Calu3 (cell line): ENCODE measurements at regions not wholly inside any gene's neighbourhood (a gene's known extent, or its start where the extent isn't known, plus 50 kb on each side); places are given as distances from the start of the nearest gene placed in this dataset.

ENCODE experiments used
- BruUV-seq: library from RNA; stranded (reverse); fragments of 400-500 nt; replicated peaks from 2 replicates; lab custom pipeline; 2021; lab: Mats Ljungman, UMichigan
- CTCF ChIA-PET: fragments of 300-600 bp; sonication (Branson Sonifier 250); formaldehyde crosslinking; loops from one replicate; lab custom pipeline; 2022; ENCODE audit warnings: antibody characterized with exemption; lab: Charles Lee
- DNase-seq: peaks from one replicate; pipeline ENCODE4 v3.0.0; 2022
- H3K27ac Mint-ChIP-seq: one replicate; pipeline ENCODE4 v1.8.0; 2022; ENCODE audit warnings: mixed read lengths; ENCODE audit not compliant: unreplicated experiment
- H3K27me3 Mint-ChIP-seq: one replicate; pipeline ENCODE4 v1.8.0; 2022; ENCODE audit warnings: mixed read lengths; ENCODE audit not compliant: unreplicated experiment
- H3K36me3 Mint-ChIP-seq: one replicate; pipeline ENCODE4 v1.8.0; 2022; ENCODE audit warnings: mild to moderate bottlenecking, moderate library complexity, mixed read lengths; ENCODE audit not compliant: insufficient read depth, unreplicated experiment
- H3K4me1 Mint-ChIP-seq: one replicate; pipeline ENCODE4 v1.8.0; 2022; ENCODE audit warnings: mild to moderate bottlenecking, low read depth, mixed read lengths; ENCODE audit not compliant: unreplicated experiment
- H3K4me3 Mint-ChIP-seq: one replicate; pipeline ENCODE4 v1.8.0; 2022; ENCODE audit warnings: mild to moderate bottlenecking, low read depth, moderate library complexity, mixed read lengths; ENCODE audit not compliant: unreplicated experiment
- H3K9me3 Mint-ChIP-seq: one replicate; pipeline ENCODE4 v1.8.0; 2022; ENCODE audit warnings: low read depth, mixed read lengths; ENCODE audit not compliant: unreplicated experiment
- intact Hi-C: fragments of 100-400 bp; cut with micrococcal nuclease; formaldehyde crosslinking; loops from one replicate; pipeline ENCODE4 v1.10.0; 2022; ENCODE audit not compliant: unreplicated experiment
- TF ChIP-seq, protein P1 (sequence below): fragments of 200-600 bp; IDR thresholded peaks from one replicate; pipeline ENCODE4 v1.8.0; 2022; ENCODE audit warnings: antibody characterized with exemption; ENCODE audit not compliant: unreplicated experiment

- H3K27me3 Mint-ChIP-seq, result no peaks in the 10 kb centered on the region
- CTCF ChIA-PET, result no interaction called here
- TF ChIP-seq, protein P1, sequence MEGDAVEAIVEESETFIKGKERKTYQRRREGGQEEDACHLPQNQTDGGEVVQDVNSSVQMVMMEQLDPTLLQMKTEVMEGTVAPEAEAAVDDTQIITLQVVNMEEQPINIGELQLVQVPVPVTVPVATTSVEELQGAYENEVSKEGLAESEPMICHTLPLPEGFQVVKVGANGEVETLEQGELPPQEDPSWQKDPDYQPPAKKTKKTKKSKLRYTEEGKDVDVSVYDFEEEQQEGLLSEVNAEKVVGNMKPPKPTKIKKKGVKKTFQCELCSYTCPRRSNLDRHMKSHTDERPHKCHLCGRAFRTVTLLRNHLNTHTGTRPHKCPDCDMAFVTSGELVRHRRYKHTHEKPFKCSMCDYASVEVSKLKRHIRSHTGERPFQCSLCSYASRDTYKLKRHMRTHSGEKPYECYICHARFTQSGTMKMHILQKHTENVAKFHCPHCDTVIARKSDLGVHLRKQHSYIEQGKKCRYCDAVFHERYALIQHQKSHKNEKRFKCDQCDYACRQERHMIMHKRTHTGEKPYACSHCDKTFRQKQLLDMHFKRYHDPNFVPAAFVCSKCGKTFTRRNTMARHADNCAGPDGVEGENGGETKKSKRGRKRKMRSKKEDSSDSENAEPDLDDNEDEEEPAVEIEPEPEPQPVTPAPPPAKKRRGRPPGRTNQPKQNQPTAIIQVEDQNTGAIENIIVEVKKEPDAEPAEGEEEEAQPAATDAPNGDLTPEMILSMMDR, result no peak
- intact Hi-C loops, result no loop called here
- no peak for DNase-seq
- no peaks in the 10 kb centered on the region for H3K36me3 Mint-ChIP-seq
- no peaks in the 10 kb centered on the region for H3K4me1 Mint-ChIP-seq
- H3K4me3 Mint-ChIP-seq, result no peak overlapping the region
- H3K27ac Mint-ChIP-seq, result no peak overlapping the region
- H3K9me3 Mint-ChIP-seq, result no peaks in the 10 kb centered on the region
- BruUV-seq, result no TSS peak
Measured at GRCh38 chr3:106092792-106093191, 224.0 kb upstream of the CBLB start.

- no peak overlapping the region for H3K27ac Mint-ChIP-seq
- TF ChIP-seq, protein P1, result no peak
- H3K4me3 Mint-ChIP-seq, result no peak overlapping the region
- no peaks in the 10 kb centered on the region for H3K36me3 Mint-ChIP-seq
- DNase-seq, result no peak
- CTCF ChIA-PET, result no interaction called here
- no peaks in the 10 kb centered on the region for H3K27me3 Mint-ChIP-seq
- no TSS peak for BruUV-seq
- intact Hi-C loops, result no loop called here
- H3K4me1 Mint-ChIP-seq, result no peaks in the 10 kb centered on the region
- no peaks in the 10 kb centered on the region for H3K9me3 Mint-ChIP-seq
Measured at GRCh38 chr3:106093616-106094015, 224.8 kb upstream of the CBLB start.

- H3K9me3 Mint-ChIP-seq, result peaks cover 7% of the 10 kb centered on the region
- BruUV-seq, result no TSS peak
- no peaks in the 10 kb centered on the region for H3K4me1 Mint-ChIP-seq
- no peak overlapping the region for H3K4me3 Mint-ChIP-seq
- TF ChIP-seq, protein P1, result no peak
- DNase-seq, result no peak
- intact Hi-C loops, result no loop called here
- no peak overlapping the region for H3K27ac Mint-ChIP-seq
- H3K27me3 Mint-ChIP-seq, result no peaks in the 10 kb centered on the region
- H3K36me3 Mint-ChIP-seq, result no peaks in the 10 kb centered on the region
- CTCF ChIA-PET, result no interaction called here
Measured at GRCh38 chr3:106097817-106098435, 229.1 kb upstream of the CBLB start.

DNA sequence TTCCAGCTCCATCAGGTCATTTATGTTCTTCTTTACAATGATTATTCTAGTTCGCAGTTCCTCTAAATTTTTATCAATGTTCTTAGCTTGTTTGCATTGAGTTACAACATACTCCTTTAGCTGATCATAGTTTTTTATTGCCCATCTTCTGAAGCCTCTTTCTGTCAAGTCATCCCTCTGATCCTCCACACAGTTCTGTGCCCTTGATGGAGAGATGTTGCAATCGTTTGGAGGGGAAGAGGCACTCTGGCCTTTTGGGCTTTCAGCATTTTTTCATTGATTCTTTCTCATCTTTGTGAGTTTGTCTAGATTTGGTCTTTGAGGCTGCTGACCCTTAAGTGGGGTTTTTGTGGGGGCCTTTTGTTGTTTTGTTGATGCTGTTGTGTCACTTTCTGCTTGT lies 234.6 kb upstream of the CBLB start:
- intact Hi-C loops, result no loop called here
- no peak overlapping the region for H3K4me3 Mint-ChIP-seq
- H3K27me3 Mint-ChIP-seq, result no peaks in the 10 kb centered on the region
- TF ChIP-seq, protein P1, result no peak
- peaks cover 7% of the 10 kb centered on the region for H3K9me3 Mint-ChIP-seq
- H3K36me3 Mint-ChIP-seq, result no peaks in the 10 kb centered on the region
- peaks cover 7% of the 10 kb centered on the region for H3K4me1 Mint-ChIP-seq
- no TSS peak for BruUV-seq
- DNase-seq, result no peak
- H3K27ac Mint-ChIP-seq, result no peak overlapping the region
- CTCF ChIA-PET, result no interaction called here
